ENCODE measurements at regions not wholly inside any gene's neighbourhood (a gene's known extent, or its start where the extent isn't known, plus 50 kb on each side); places are given as distances from the start of the nearest gene placed in this dataset.

- no peak for TF ChIP-seq CTCF (IDR thresholded peaks at IDR 0.05; ENCODE audit: low read length)
- TF ChIP-seq EZH2 (IDR thresholded peaks at IDR 0.05; ENCODE audit: borderline replicate concordance, low read length): no peak
- Histone ChIP-seq H3K79me2 (ENCODE audit: insufficient read depth, low read length) (no peaks in the 10 kb centered on the region), H3K4me3 (ENCODE audit: low read depth, low read length, poor library complexity, severe bottlenecking) (no peak overlapping the region), H3F3A (ENCODE audit: insufficient read depth, low read length) (no peaks in the 10 kb centered on the region), H3K27me3 (ENCODE audit: insufficient read depth, low read length) (no peaks in the 10 kb centered on the region), H3K9me2 (ENCODE audit: low read depth, low read length) (no peaks in the 10 kb centered on the region), H3K36me3 (ENCODE audit: insufficient read depth, low read length) (no peaks in the 10 kb centered on the region), H3K9ac (ENCODE audit: low read length) (no peak overlapping the region), H3K4me2 (ENCODE audit: low read length) (no peak overlapping the region), H3K27ac (ENCODE audit: low read depth, low read length, poor library complexity, severe bottlenecking) (no peak overlapping the region), H3K4me1 (ENCODE audit: insufficient read depth, low read length, severe bottlenecking) (no peaks in the 10 kb centered on the region), H4K20me1 (ENCODE audit: insufficient read depth, low read length) (no peaks in the 10 kb centered on the region), H2AFZ (ENCODE audit: low read length) (no peak overlapping the region), H3K9me3 (ENCODE audit: low read length) (no peaks in the 10 kb centered on the region)
Measured at GRCh38 chr15:96187341-96188305, 142.9 kb upstream of the NR2F2 start.

GRCh38 chr15:96197721-96198120 lies 132.8 kb upstream of the NR2F2 start:
- Histone ChIP-seq H3K9ac (ENCODE audit: low read length) (no peak overlapping the region), H3K4me1 (ENCODE audit: insufficient read depth, low read length, severe bottlenecking) (no peaks in the 10 kb centered on the region), H3K9me2 (ENCODE audit: low read depth, low read length) (no peaks in the 10 kb centered on the region), H3K79me2 (ENCODE audit: insufficient read depth, low read length) (no peaks in the 10 kb centered on the region), H3K4me3 (ENCODE audit: low read depth, low read length, poor library complexity, severe bottlenecking) (no peak overlapping the region), H3K27ac (ENCODE audit: low read depth, low read length, poor library complexity, severe bottlenecking) (no peak overlapping the region), H3K9me3 (ENCODE audit: low read length) (no peaks in the 10 kb centered on the region), H4K20me1 (ENCODE audit: insufficient read depth, low read length) (no peaks in the 10 kb centered on the region), H3K27me3 (ENCODE audit: insufficient read depth, low read length) (no peaks in the 10 kb centered on the region), H3K4me2 (ENCODE audit: low read length) (no peak overlapping the region), H2AFZ (ENCODE audit: low read length) (no peak overlapping the region), H3K36me3 (ENCODE audit: insufficient read depth, low read length) (no peaks in the 10 kb centered on the region), H3F3A (ENCODE audit: insufficient read depth, low read length) (no peaks in the 10 kb centered on the region)
- no peak for TF ChIP-seq EZH2 (IDR thresholded peaks at IDR 0.05; ENCODE audit: borderline replicate concordance, low read length)
- no peak for TF ChIP-seq CTCF (IDR thresholded peaks at IDR 0.05; ENCODE audit: low read length)

GRCh38 chr15:96199111-96199510 lies 131.4 kb upstream of the NR2F2 start:
- Histone ChIP-seq H4K20me1 (ENCODE audit: insufficient read depth, low read length) (no peaks in the 10 kb centered on the region), H3K27ac (ENCODE audit: low read depth, low read length, poor library complexity, severe bottlenecking) (no peak overlapping the region), H3F3A (ENCODE audit: insufficient read depth, low read length) (no peaks in the 10 kb centered on the region), H3K36me3 (ENCODE audit: insufficient read depth, low read length) (no peaks in the 10 kb centered on the region), H2AFZ (ENCODE audit: low read length) (no peak overlapping the region), H3K4me1 (ENCODE audit: insufficient read depth, low read length, severe bottlenecking) (no peaks in the 10 kb centered on the region), H3K9me2 (ENCODE audit: low read depth, low read length) (no peaks in the 10 kb centered on the region), H3K27me3 (ENCODE audit: insufficient read depth, low read length) (no peaks in the 10 kb centered on the region), H3K4me2 (ENCODE audit: low read length) (no peak overlapping the region), H3K9me3 (ENCODE audit: low read length) (no peaks in the 10 kb centered on the region), H3K9ac (ENCODE audit: low read length) (no peak overlapping the region), H3K4me3 (ENCODE audit: low read depth, low read length, poor library complexity, severe bottlenecking) (no peak overlapping the region), H3K79me2 (ENCODE audit: insufficient read depth, low read length) (no peaks in the 10 kb centered on the region)
- TF ChIP-seq CTCF (IDR thresholded peaks at IDR 0.05; ENCODE audit: low read length) (no peak), EZH2 (IDR thresholded peaks at IDR 0.05; ENCODE audit: borderline replicate concordance, low read length) (no peak)
